ENCODE measurements at regions not wholly inside any gene's neighbourhood (a gene's known extent, or its start where the extent isn't known, plus 50 kb on each side); places are given as distances from the start of the nearest gene placed in this dataset.

DNA sequence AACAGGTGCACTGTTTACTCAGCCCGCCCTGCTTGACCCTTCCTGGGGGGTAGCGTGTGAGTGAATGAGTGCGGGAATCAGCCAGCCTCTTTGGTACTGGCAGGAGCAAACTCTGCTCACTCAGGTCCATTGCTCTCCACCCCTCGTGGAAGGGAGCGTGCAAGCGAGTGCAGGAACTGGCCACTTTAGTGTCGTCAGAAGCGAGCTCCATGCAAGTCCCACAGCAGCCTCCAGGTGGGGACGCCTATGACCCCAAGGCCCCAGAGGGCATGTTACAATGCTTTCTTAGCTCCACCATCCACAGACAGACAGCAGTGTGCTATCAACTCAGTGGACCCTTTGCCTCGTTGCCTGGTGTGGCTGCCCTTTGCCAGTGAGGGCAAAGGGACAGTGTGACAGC lies 1025.1 kb upstream of the CDH8 start:
- TF ChIP-seq CTCF (IDR thresholded peaks at IDR 0.05) (no peak), POLR2AphosphoS5 (IDR thresholded peaks at IDR 0.05) (no peak), POLR2A (IDR thresholded peaks at IDR 0.05) (no peak)

Measured in stomach (tissue), 4 donors.